H1 (cell line): ENCODE measurements at regions not wholly inside any gene's neighbourhood (a gene's known extent, or its start where the extent isn't known, plus 50 kb on each side); places are given as distances from the start of the nearest gene placed in this dataset.

Experiments used
- BRCA1 ChIP-seq: IDR thresholded peaks from 2 replicates; pipeline ENCODE4 v1.6.1; 2012; ENCODE audit warnings: low read depth, low read length, improper control_type of control experiment
- CBX5 ChIP-seq: fragments of 300-800, 300-1000 bp; sonication (generic); IDR thresholded peaks from 2 replicates; pipeline ENCODE4 v1.7.1; 2016; ENCODE audit warnings: antibody characterized with exemption, low read length, low read depth
- CBX8 ChIP-seq: fragments of 300-800, 300-1000 bp; sonication (generic); IDR thresholded peaks from 2 replicates; pipeline ENCODE4 v1.7.1; 2016; ENCODE audit warnings: low read depth, low read length, borderline replicate concordance
- CREB1 ChIP-seq: IDR thresholded peaks from 2 replicates; pipeline ENCODE4 v1.6.1; 2012; ENCODE audit warnings: inconsistent platforms
- CTCF ChIP-seq, 3 experiments: IDR thresholded peaks; 1 replicate in 2 of 3; 2 replicates in 1 of 3; pipeline versions ENCODE4 v1.5.1 to v1.6.1; 2011; ENCODE audit warnings: low read length in 3 of 3, mild to moderate bottlenecking in 3 of 3, inconsistent platforms in 2 of 3, low read depth in 1 of 3, moderate library complexity in 1 of 3; ENCODE audit not compliant: insufficient read depth in 1 of 3; ENCODE audit errors: control extremely low read depth in 1 of 3
- E2F6 ChIP-seq: IDR thresholded peaks from 2 replicates; pipeline ENCODE4 v1.6.1; 2012; ENCODE audit warnings: inconsistent platforms
- GTF2F1 ChIP-seq: IDR thresholded peaks from 2 replicates; pipeline ENCODE4 v1.6.1; 2012; ENCODE audit warnings: low read depth, low read length, improper control_type of control experiment, borderline replicate concordance
- TEAD4 ChIP-seq: IDR thresholded peaks from 2 replicates; pipeline ENCODE4 v1.6.1; 2012; ENCODE audit warnings: low read depth, low read length, inconsistent platforms, mixed read lengths

DNA sequence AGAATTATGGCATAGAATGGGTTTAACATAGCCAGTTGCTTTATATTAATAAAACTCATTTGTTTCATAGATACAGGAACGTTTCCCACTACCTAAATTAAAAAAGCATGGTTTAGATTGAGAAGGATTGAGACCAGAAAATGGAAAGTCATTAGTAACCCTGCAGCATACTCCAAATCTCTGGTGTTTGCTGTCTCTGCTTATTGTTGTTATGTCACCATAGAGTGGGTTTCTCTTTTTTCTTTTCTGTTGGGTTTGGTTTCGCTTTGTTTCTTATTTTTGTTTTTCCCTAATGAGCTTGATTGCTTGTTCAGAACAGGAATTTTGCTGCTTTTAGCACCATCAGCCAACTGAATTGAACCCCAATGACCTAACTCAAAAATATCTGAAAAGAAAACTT is 1034.8 kb downstream of the MAT2B start (continued):
- no peak for TF ChIP-seq E2F6
- TF ChIP-seq CBX8 = no peak
- TF ChIP-seq TEAD4 = no peak
- TF ChIP-seq BRCA1 = no peak
- no peak for TF ChIP-seq CBX5
- no peak for TF ChIP-seq CTCF (IDR thresholded peaks at IDR 0.05; ENCODE audit: control extremely low read depth in 1 of 3, insufficient read depth in 1 of 3, low read depth in 1 of 3, low read length in 3 of 3)
- TF ChIP-seq CREB1 = no peak
- no peak for TF ChIP-seq GTF2F1
